ENCODE measurements at regions not wholly inside any gene's neighbourhood (a gene's known extent, or its start where the extent isn't known, plus 50 kb on each side); places are given as distances from the start of the nearest gene placed in this dataset.
"Not testable (repeated sequence)": the region's sequence is repeated elsewhere in the genome, so short reads cannot be mapped to it uniquely, and the experiment has no call there.

DNA sequence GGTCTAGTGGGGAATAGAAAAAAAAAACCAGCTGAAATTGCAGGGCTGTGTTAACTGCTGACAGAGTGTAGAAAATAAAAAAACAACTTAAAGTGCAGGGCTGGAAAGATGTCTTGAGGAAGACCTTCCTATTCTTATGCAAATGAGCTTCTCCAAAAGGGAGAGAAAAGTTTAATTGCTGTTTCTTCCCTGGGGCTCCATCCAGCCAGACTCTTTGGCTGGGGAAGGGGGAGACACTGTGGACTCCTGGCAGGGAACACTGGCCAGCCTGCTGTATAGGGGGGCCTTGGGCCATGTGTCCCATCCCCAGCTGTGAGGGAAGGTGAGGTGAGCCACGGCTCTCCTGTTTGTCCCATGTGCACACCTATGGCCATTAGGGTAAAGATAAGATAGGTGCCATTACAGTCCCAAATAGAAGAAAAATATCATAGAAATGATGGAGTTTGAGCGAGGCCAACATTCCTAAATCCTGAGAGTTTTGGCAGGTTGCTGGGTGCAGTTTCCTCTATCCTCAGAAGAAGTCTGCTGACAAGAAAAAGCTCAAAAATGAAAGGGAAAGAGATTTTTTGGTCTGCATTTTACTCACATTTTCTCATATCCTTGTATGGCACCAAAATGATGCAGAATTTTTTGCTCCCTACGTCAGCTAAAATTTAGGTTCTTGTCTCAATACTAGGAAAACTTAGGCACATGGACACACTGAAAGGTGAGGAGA, 901.7 kb downstream of the PLOD2 start:
- no peaks in the 10 kb centered on the region for H3K36me3 Mint-ChIP-seq (ENCODE audit: low read depth, unreplicated experiment)
- Histone ChIP-seq H3K27ac (ENCODE audit: low read depth, low read length) (no peak overlapping the region), H3K4me2 (ENCODE audit: low read length) (no peak overlapping the region), H3K79me2 (ENCODE audit: insufficient read depth, low read length) (no peaks in the 10 kb centered on the region), H2AFZ (ENCODE audit: low read depth, low read length) (no peak overlapping the region), H3K4me1 (ENCODE audit: insufficient read depth, low read length) (no peaks in the 10 kb centered on the region), H3K9me3 (ENCODE audit: insufficient read depth, low read depth, low read length) (no peaks in the 10 kb centered on the region), H3K27me3 (ENCODE audit: insufficient read depth, low read length) (no peaks in the 10 kb centered on the region), H3K4me3 (ENCODE audit: insufficient read depth, low read depth, low read length) (no peak overlapping the region), H3K9ac (ENCODE audit: low read length) (no peak overlapping the region), H4K20me1 (ENCODE audit: insufficient read depth, low read length) (no peaks in the 10 kb centered on the region), H3K36me3 (ENCODE audit: insufficient read depth, low read length) (no peaks in the 10 kb centered on the region)
- no peak overlapping the region for H3K4me3 Mint-ChIP-seq (ENCODE audit: unreplicated experiment)
- H3K9me3 Mint-ChIP-seq (ENCODE audit: unreplicated experiment): no peaks in the 10 kb centered on the region
- DNase-seq (ENCODE audit: low read depth) (no peak), FAIRE-seq (no peak)
- no peaks in the 10 kb centered on the region for H3K4me1 Mint-ChIP-seq (ENCODE audit: low read depth, unreplicated experiment)
- no peak overlapping the region for H3K27ac Mint-ChIP-seq (ENCODE audit: unreplicated experiment)
- no peak for TF ChIP-seq EZH2 (IDR thresholded peaks at IDR 0.05; ENCODE audit: insufficient read depth, low read length)
- TF ChIP-seq, protein P1, sequence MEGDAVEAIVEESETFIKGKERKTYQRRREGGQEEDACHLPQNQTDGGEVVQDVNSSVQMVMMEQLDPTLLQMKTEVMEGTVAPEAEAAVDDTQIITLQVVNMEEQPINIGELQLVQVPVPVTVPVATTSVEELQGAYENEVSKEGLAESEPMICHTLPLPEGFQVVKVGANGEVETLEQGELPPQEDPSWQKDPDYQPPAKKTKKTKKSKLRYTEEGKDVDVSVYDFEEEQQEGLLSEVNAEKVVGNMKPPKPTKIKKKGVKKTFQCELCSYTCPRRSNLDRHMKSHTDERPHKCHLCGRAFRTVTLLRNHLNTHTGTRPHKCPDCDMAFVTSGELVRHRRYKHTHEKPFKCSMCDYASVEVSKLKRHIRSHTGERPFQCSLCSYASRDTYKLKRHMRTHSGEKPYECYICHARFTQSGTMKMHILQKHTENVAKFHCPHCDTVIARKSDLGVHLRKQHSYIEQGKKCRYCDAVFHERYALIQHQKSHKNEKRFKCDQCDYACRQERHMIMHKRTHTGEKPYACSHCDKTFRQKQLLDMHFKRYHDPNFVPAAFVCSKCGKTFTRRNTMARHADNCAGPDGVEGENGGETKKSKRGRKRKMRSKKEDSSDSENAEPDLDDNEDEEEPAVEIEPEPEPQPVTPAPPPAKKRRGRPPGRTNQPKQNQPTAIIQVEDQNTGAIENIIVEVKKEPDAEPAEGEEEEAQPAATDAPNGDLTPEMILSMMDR (IDR thresholded peaks at IDR 0.05; ENCODE audit: insufficient read depth, low read depth, low read length): no peak
- H3K27me3 Mint-ChIP-seq (ENCODE audit: low read depth, unreplicated experiment): no peaks in the 10 kb centered on the region

GRCh38 chr3:145263458-145263857, 897.5 kb downstream of the PLOD2 start:
- H3K9ac ChIP-seq (ENCODE audit: low read length); H4K20me1 ChIP-seq (ENCODE audit: insufficient read depth, low read length); DNase-seq (ENCODE audit: low read depth); H3K36me3 Mint-ChIP-seq (ENCODE audit: low read depth, unreplicated experiment); H3K27ac ChIP-seq (ENCODE audit: low read depth, low read length); H3K4me2 ChIP-seq (ENCODE audit: low read length); H3K4me3 Mint-ChIP-seq (ENCODE audit: unreplicated experiment); H3K27me3 ChIP-seq (ENCODE audit: insufficient read depth, low read length); H3K4me1 Mint-ChIP-seq (ENCODE audit: low read depth, unreplicated experiment); H3K4me1 ChIP-seq (ENCODE audit: insufficient read depth, low read length); H3K27ac Mint-ChIP-seq (ENCODE audit: unreplicated experiment); FAIRE-seq; H2AFZ ChIP-seq (ENCODE audit: low read depth, low read length); H3K9me3 Mint-ChIP-seq (ENCODE audit: unreplicated experiment); H3K79me2 ChIP-seq (ENCODE audit: insufficient read depth, low read length); H3K27me3 Mint-ChIP-seq (ENCODE audit: low read depth, unreplicated experiment); H3K9me3 ChIP-seq (ENCODE audit: insufficient read depth, low read depth, low read length); H3K4me3 ChIP-seq (ENCODE audit: insufficient read depth, low read depth, low read length); H3K36me3 ChIP-seq (ENCODE audit: insufficient read depth, low read length): not testable (repeated sequence)

GRCh38 chr3:145266368-145266767, 894.6 kb downstream of the PLOD2 start:
- Mint-ChIP-seq H3K4me1 (ENCODE audit: low read depth, unreplicated experiment) (no peaks in the 10 kb centered on the region), H3K27me3 (ENCODE audit: low read depth, unreplicated experiment) (no peaks in the 10 kb centered on the region), H3K36me3 (ENCODE audit: low read depth, unreplicated experiment) (no peaks in the 10 kb centered on the region), H3K9me3 (ENCODE audit: unreplicated experiment) (no peaks in the 10 kb centered on the region), H3K27ac (ENCODE audit: unreplicated experiment) (no peak overlapping the region), H3K4me3 (ENCODE audit: unreplicated experiment) (no peak overlapping the region)
- Histone ChIP-seq H3K9ac (ENCODE audit: low read length) (no peak overlapping the region), H3K27me3 (ENCODE audit: insufficient read depth, low read length) (no peaks in the 10 kb centered on the region), H3K27ac (ENCODE audit: low read depth, low read length) (no peak overlapping the region), H3K4me2 (ENCODE audit: low read length) (no peak overlapping the region), H3K4me1 (ENCODE audit: insufficient read depth, low read length) (no peaks in the 10 kb centered on the region), H3K79me2 (ENCODE audit: insufficient read depth, low read length) (no peaks in the 10 kb centered on the region), H3K9me3 (ENCODE audit: insufficient read depth, low read depth, low read length) (no peaks in the 10 kb centered on the region), H3K4me3 (ENCODE audit: insufficient read depth, low read depth, low read length) (no peak overlapping the region), H4K20me1 (ENCODE audit: insufficient read depth, low read length) (no peaks in the 10 kb centered on the region), H2AFZ (ENCODE audit: low read depth, low read length) (no peak overlapping the region), H3K36me3 (ENCODE audit: insufficient read depth, low read length) (no peaks in the 10 kb centered on the region)
- no peak for DNase-seq (ENCODE audit: low read depth)
- TF ChIP-seq EZH2 (IDR thresholded peaks at IDR 0.05; ENCODE audit: insufficient read depth, low read length): no peak
- TF ChIP-seq, protein P1 (IDR thresholded peaks at IDR 0.05; ENCODE audit: insufficient read depth, low read depth, low read length): no peak
- no peak for FAIRE-seq

All from astrocyte (in vitro differentiated cells and primary cell).